Activated naive CD4-positive, alpha-beta T cell treated with anti-CD3 and anti-CD28 coated beads, Interleukin-2, amount 50 U/mL, for 24 hours (primary cell): ENCODE measurements at regions not wholly inside any gene's neighbourhood (a gene's known extent, or its start where the extent isn't known, plus 50 kb on each side); places are given as distances from the start of the nearest gene placed in this dataset.

Source experiments
- H3K27ac Mint-ChIP-seq: one replicate; pipeline ENCODE4 v1.8.0; 2021; ENCODE audit warnings: mild to moderate bottlenecking, mixed read lengths
- H3K27me3 Mint-ChIP-seq: one replicate; pipeline ENCODE4 v1.8.0; 2021; ENCODE audit warnings: mixed read lengths
- H3K36me3 Mint-ChIP-seq: one replicate; pipeline ENCODE4 v1.8.0; 2021; ENCODE audit warnings: mixed read lengths
- H3K4me1 Mint-ChIP-seq: one replicate; pipeline ENCODE4 v1.8.0; 2021; ENCODE audit warnings: mixed read lengths
- H3K4me3 Mint-ChIP-seq: one replicate; pipeline ENCODE4 v1.8.0; 2021; ENCODE audit warnings: mild to moderate bottlenecking, mixed read lengths
- H3K9me3 Mint-ChIP-seq: one replicate; pipeline ENCODE4 v1.8.0; 2021; ENCODE audit warnings: mixed read lengths

GRCh38 chr3:107907996-107908395, 182.8 kb downstream of the CD47 start:
- Mint-ChIP-seq H3K4me1 (peaks cover 14% of the 10 kb centered on the region), H3K36me3 (no peaks in the 10 kb centered on the region), H3K27ac (no peak overlapping the region), H3K27me3 (no peaks in the 10 kb centered on the region), H3K4me3 (no peak overlapping the region), H3K9me3 (no peaks in the 10 kb centered on the region)

- H3K4me1 Mint-ChIP-seq = no peaks in the 10 kb centered on the region
- no peaks in the 10 kb centered on the region for H3K9me3 Mint-ChIP-seq
- no peak overlapping the region for H3K4me3 Mint-ChIP-seq
Observed at GRCh38 chr3:107904536-107905066, 186.2 kb downstream of the CD47 start.

GRCh38 chr3:107899990-107900651, 190.7 kb downstream of the CD47 start:
- Mint-ChIP-seq H3K27ac (no peak overlapping the region), H3K4me1 (no peaks in the 10 kb centered on the region), H3K4me3 (no peak overlapping the region), H3K36me3 (no peaks in the 10 kb centered on the region), H3K27me3 (peaks cover 13% of the 10 kb centered on the region), H3K9me3 (no peaks in the 10 kb centered on the region)

More at GRCh38 chr3:107904536-107905066, 186.2 kb downstream of the CD47 start:
- H3K27me3 Mint-ChIP-seq = peaks cover 2% of the 10 kb centered on the region
- H3K36me3 Mint-ChIP-seq = no peaks in the 10 kb centered on the region
- H3K27ac Mint-ChIP-seq = no peak overlapping the region

GRCh38 chr3:107897471-107898061, 193.3 kb downstream of the CD47 start:
- H3K27me3 Mint-ChIP-seq = peaks cover 20% of the 10 kb centered on the region
- no peak overlapping the region for H3K4me3 Mint-ChIP-seq
- no peak overlapping the region for H3K27ac Mint-ChIP-seq
- no peaks in the 10 kb centered on the region for H3K36me3 Mint-ChIP-seq
- no peaks in the 10 kb centered on the region for H3K9me3 Mint-ChIP-seq
- no peaks in the 10 kb centered on the region for H3K4me1 Mint-ChIP-seq

- no peaks in the 10 kb centered on the region for H3K4me1 Mint-ChIP-seq
- no peaks in the 10 kb centered on the region for H3K36me3 Mint-ChIP-seq
- peaks cover 18% of the 10 kb centered on the region for H3K27me3 Mint-ChIP-seq
- H3K4me3 Mint-ChIP-seq = no peak overlapping the region
- H3K27ac Mint-ChIP-seq = no peak overlapping the region
- H3K9me3 Mint-ChIP-seq = no peaks in the 10 kb centered on the region
Observed at GRCh38 chr3:107894998-107895397, 195.8 kb downstream of the CD47 start.

GRCh38 chr3:107892955-107893624, 197.7 kb downstream of the CD47 start:
- no peaks in the 10 kb centered on the region for H3K9me3 Mint-ChIP-seq
- no peaks in the 10 kb centered on the region for H3K36me3 Mint-ChIP-seq
- no peak overlapping the region for H3K27ac Mint-ChIP-seq
- H3K27me3 Mint-ChIP-seq = peaks cover 18% of the 10 kb centered on the region
- no peaks in the 10 kb centered on the region for H3K4me1 Mint-ChIP-seq
- H3K4me3 Mint-ChIP-seq = no peak overlapping the region

- H3K27ac Mint-ChIP-seq = no peak overlapping the region
- no peaks in the 10 kb centered on the region for H3K36me3 Mint-ChIP-seq
- no peaks in the 10 kb centered on the region for H3K27me3 Mint-ChIP-seq
- H3K4me1 Mint-ChIP-seq = no peaks in the 10 kb centered on the region
- H3K4me3 Mint-ChIP-seq = no peak overlapping the region
- H3K9me3 Mint-ChIP-seq = no peaks in the 10 kb centered on the region
Observed at GRCh38 chr3:107884719-107885460, 205.9 kb downstream of the CD47 start.

- no peaks in the 10 kb centered on the region for H3K4me1 Mint-ChIP-seq
- no peak overlapping the region for H3K27ac Mint-ChIP-seq
- H3K9me3 Mint-ChIP-seq = no peaks in the 10 kb centered on the region
- H3K36me3 Mint-ChIP-seq = no peaks in the 10 kb centered on the region
- H3K4me3 Mint-ChIP-seq = no peak overlapping the region
- H3K27me3 Mint-ChIP-seq = no peaks in the 10 kb centered on the region
Observed at GRCh38 chr3:107884028-107884427, 206.8 kb downstream of the CD47 start.

- Mint-ChIP-seq H3K9me3 (no peaks in the 10 kb centered on the region), H3K36me3 (no peaks in the 10 kb centered on the region)
Observed at GRCh38 chr3:107882881-107883280, 207.9 kb downstream of the CD47 start.

GRCh38 chr3:107882261-107882660, 208.6 kb downstream of the CD47 start:
- H3K27me3 Mint-ChIP-seq = no peaks in the 10 kb centered on the region
- H3K27ac Mint-ChIP-seq = no peak overlapping the region
- H3K4me3 Mint-ChIP-seq = no peak overlapping the region
- no peaks in the 10 kb centered on the region for H3K36me3 Mint-ChIP-seq
- no peaks in the 10 kb centered on the region for H3K4me1 Mint-ChIP-seq
- no peaks in the 10 kb centered on the region for H3K9me3 Mint-ChIP-seq

More at GRCh38 chr3:107882881-107883280, 207.9 kb downstream of the CD47 start:
- no peak overlapping the region for H3K27ac Mint-ChIP-seq
- no peaks in the 10 kb centered on the region for H3K27me3 Mint-ChIP-seq
- H3K4me3 Mint-ChIP-seq = no peak overlapping the region
- H3K4me1 Mint-ChIP-seq = no peaks in the 10 kb centered on the region

- Mint-ChIP-seq H3K27ac (no peak overlapping the region), H3K9me3 (no peaks in the 10 kb centered on the region), H3K4me3 (no peak overlapping the region), H3K36me3 (no peaks in the 10 kb centered on the region), H3K27me3 (no peaks in the 10 kb centered on the region), H3K4me1 (no peaks in the 10 kb centered on the region)
Observed at GRCh38 chr3:107881509-107881908, 209.3 kb downstream of the CD47 start.

GRCh38 chr3:107880702-107881101, 210.1 kb downstream of the CD47 start:
- no peaks in the 10 kb centered on the region for H3K9me3 Mint-ChIP-seq
- no peaks in the 10 kb centered on the region for H3K4me1 Mint-ChIP-seq
- no peak overlapping the region for H3K27ac Mint-ChIP-seq
- H3K36me3 Mint-ChIP-seq = no peaks in the 10 kb centered on the region
- H3K27me3 Mint-ChIP-seq = no peaks in the 10 kb centered on the region
- H3K4me3 Mint-ChIP-seq = no peak overlapping the region

- Mint-ChIP-seq H3K4me1 (no peaks in the 10 kb centered on the region), H3K27me3 (no peaks in the 10 kb centered on the region), H3K9me3 (no peaks in the 10 kb centered on the region), H3K27ac (no peak overlapping the region), H3K4me3 (no peak overlapping the region), H3K36me3 (no peaks in the 10 kb centered on the region)
Observed at GRCh38 chr3:107877936-107878335, 212.9 kb downstream of the CD47 start.

- Mint-ChIP-seq H3K36me3 (no peaks in the 10 kb centered on the region), H3K4me1 (no peaks in the 10 kb centered on the region), H3K27ac (no peak overlapping the region), H3K9me3 (no peaks in the 10 kb centered on the region), H3K4me3 (no peak overlapping the region), H3K27me3 (peaks cover 4% of the 10 kb centered on the region)
Observed at GRCh38 chr3:107870943-107871638, 219.7 kb downstream of the CD47 start.

- H3K36me3 Mint-ChIP-seq = no peaks in the 10 kb centered on the region
- H3K4me3 Mint-ChIP-seq = no peak overlapping the region
- no peak overlapping the region for H3K27ac Mint-ChIP-seq
- H3K9me3 Mint-ChIP-seq = no peaks in the 10 kb centered on the region
- H3K4me1 Mint-ChIP-seq = no peaks in the 10 kb centered on the region
- H3K27me3 Mint-ChIP-seq = peaks cover 4% of the 10 kb centered on the region
Observed at GRCh38 chr3:107870096-107870495, 220.7 kb downstream of the CD47 start.
